WI38 (cell line): ENCODE measurements at regions not wholly inside any gene's neighbourhood (a gene's known extent, or its start where the extent isn't known, plus 50 kb on each side); places are given as distances from the start of the nearest gene placed in this dataset.
"Not testable (repeated sequence)": the region's sequence is repeated elsewhere in the genome, so short reads cannot be mapped to it uniquely, and the experiment has no call there.

ENCODE experiments used
- H3K4me3 ChIP-seq: 2 replicates; pipeline ENCODE4 v1.5.1; 2011; ENCODE audit warnings: low read depth, mild to moderate bottlenecking, control low read depth, low read length
- CTCF ChIP-seq: IDR thresholded peaks from 2 replicates; pipeline ENCODE4 v1.5.1; 2012; ENCODE audit warnings: low read depth, mild to moderate bottlenecking, control low read depth, low read length

- no peak overlapping the region for H3K4me3 ChIP-seq
- no peak for TF ChIP-seq CTCF
Observed at GRCh38 chr6:80489911-80490635, 383.6 kb downstream of the BCKDHB start.

GRCh38 chr6:80488190-80488589 lies 381.7 kb downstream of the BCKDHB start:
- H3K4me3 ChIP-seq: no peak overlapping the region

GRCh38 chr6:80485494-80485893 lies 379.0 kb downstream of the BCKDHB start:
- not testable (repeated sequence) for H3K4me3 ChIP-seq

More at GRCh38 chr6:80488190-80488589, 381.7 kb downstream of the BCKDHB start:
- TF ChIP-seq CTCF: no peak

- no peak overlapping the region for H3K4me3 ChIP-seq
- TF ChIP-seq CTCF: no peak
Observed at GRCh38 chr6:80482056-80482455, 375.6 kb downstream of the BCKDHB start.

- H3K4me3 ChIP-seq: no peak overlapping the region
Observed at GRCh38 chr6:80480421-80481157, 374.1 kb downstream of the BCKDHB start.

GRCh38 chr6:80478030-80478429 lies 371.6 kb downstream of the BCKDHB start:
- no peak for TF ChIP-seq CTCF
- no peak overlapping the region for H3K4me3 ChIP-seq

More at GRCh38 chr6:80480421-80481157, 374.1 kb downstream of the BCKDHB start:
- no peak for TF ChIP-seq CTCF

GRCh38 chr6:80477591-80477990 lies 371.1 kb downstream of the BCKDHB start:
- no peak overlapping the region for H3K4me3 ChIP-seq
- no peak for TF ChIP-seq CTCF
